ENCODE measurements at regions not wholly inside any gene's neighbourhood (a gene's known extent, or its start where the extent isn't known, plus 50 kb on each side); places are given as distances from the start of the nearest gene placed in this dataset.

- FAIRE-seq (no peak), DNase-seq (ENCODE audit: insufficient read length, low spot score) (no peak)
- TF ChIP-seq CTCF (IDR thresholded peaks at IDR 0.05; ENCODE audit: insufficient read depth, missing control alignments), result no peak
Measured at GRCh38 chr5:8461543-8461942, 592.6 kb downstream of the MTRR start.

- no peak for TF ChIP-seq CTCF (IDR thresholded peaks at IDR 0.05; ENCODE audit: insufficient read depth, missing control alignments)
- FAIRE-seq, result no peak
- DNase-seq (ENCODE audit: insufficient read length, low spot score), result no peak
Measured at GRCh38 chr5:8462565-8462964, 593.6 kb downstream of the MTRR start.

GRCh38 chr5:8470489-8470888 is 601.5 kb downstream of the MTRR start:
- DNase-seq (ENCODE audit: insufficient read length, low spot score) (no peak), FAIRE-seq (no peak)
- no peak for TF ChIP-seq CTCF (IDR thresholded peaks at IDR 0.05; ENCODE audit: insufficient read depth, missing control alignments)

GRCh38 chr5:8471581-8471980 is 602.6 kb downstream of the MTRR start:
- TF ChIP-seq CTCF (IDR thresholded peaks at IDR 0.05; ENCODE audit: insufficient read depth, missing control alignments), result no peak
- FAIRE-seq (no peak), DNase-seq (ENCODE audit: insufficient read length, low spot score) (no peak)

- DNase-seq (ENCODE audit: insufficient read length, low spot score) (no peak), FAIRE-seq (no peak)
- TF ChIP-seq CTCF (IDR thresholded peaks at IDR 0.05; ENCODE audit: insufficient read depth, missing control alignments), result no peak
Measured at GRCh38 chr5:8473016-8473415, 604.1 kb downstream of the MTRR start.

GRCh38 chr5:8473827-8474568 is 605.0 kb downstream of the MTRR start:
- TF ChIP-seq CTCF (IDR thresholded peaks at IDR 0.05; ENCODE audit: insufficient read depth, missing control alignments), result no peak
- no peak for DNase-seq (ENCODE audit: insufficient read length, low spot score)
- no peak for FAIRE-seq

- no peak for TF ChIP-seq CTCF (IDR thresholded peaks at IDR 0.05; ENCODE audit: insufficient read depth, missing control alignments)
- FAIRE-seq, result no peak
- DNase-seq (ENCODE audit: insufficient read length, low spot score), result no peak
Measured at GRCh38 chr5:8474569-8474930, 605.6 kb downstream of the MTRR start.

Measured in D721Med (cell line).